Spleen (tissue), 11 donors: ENCODE measurements at regions not wholly inside any gene's neighbourhood (a gene's known extent, or its start where the extent isn't known, plus 50 kb on each side); places are given as distances from the start of the nearest gene placed in this dataset.
"Not testable (repeated sequence)": the region's sequence is repeated elsewhere in the genome, so short reads cannot be mapped to it uniquely, and the experiment has no call there.

Experiments
- DNase-seq: peaks from one replicate; pipeline ENCODE4 v3.0.0-alpha.2; 2020
- H3K27ac ChIP-seq, 8 donors: fragments of 200-600 bp; sonication (generic) in 7 of 8; 1 replicate in 4 of 8; 2 replicates in 4 of 8; pipeline versions ENCODE4 v1.5.0 to v1.8.0; 2016 to 2021; ENCODE audit warnings: inconsistent platforms in 4 of 8, mild to moderate bottlenecking in 4 of 8, moderate library complexity in 1 of 8
- H3K27me3 ChIP-seq, 7 donors: fragments of 200-600 bp; sonication (generic) in 6 of 7; replicated peaks in 1 of 7; 1 replicate in 4 of 7; 2 replicates in 3 of 7; pipeline versions ENCODE4 v1.5.0 to v1.8.0; 2016 to 2021; ENCODE audit warnings: inconsistent platforms in 3 of 7, mild to moderate bottlenecking in 1 of 7
- H3K36me3 ChIP-seq, 6 donors: fragments of 200-600 bp; sonication (generic) in 5 of 6; 1 replicate in 4 of 6; 2 replicates in 2 of 6; pipeline versions ENCODE4 v1.5.0 to v1.8.0; 2016 to 2021; ENCODE audit warnings: inconsistent platforms in 2 of 6
- H3K4me1 ChIP-seq, 6 donors: fragments of 200-600 bp; sonication (generic) in 5 of 6; 1 replicate in 3 of 6; 2 replicates in 3 of 6; pipeline versions ENCODE4 v1.5.0 to v1.8.0; 2016 to 2021; ENCODE audit warnings: inconsistent platforms in 3 of 6
- H3K4me3 ChIP-seq, 8 donors: fragments of 200-600 bp; sonication (generic) in 7 of 8; 1 replicate in 4 of 8; 2 replicates in 4 of 8; pipeline versions ENCODE4 v1.5.0 to v1.8.0; 2016 to 2021; ENCODE audit warnings: inconsistent platforms in 4 of 8, mild to moderate bottlenecking in 4 of 8, moderate library complexity in 2 of 8
- H3K9me3 ChIP-seq, 8 donors: fragments of 200-600 bp; sonication (generic) in 7 of 8; 1 replicate in 4 of 8; 2 replicates in 4 of 8; pipeline versions ENCODE4 v1.5.0 to v1.8.0; 2016 to 2021; ENCODE audit warnings: inconsistent platforms in 4 of 8
- CTCF ChIP-seq, 11 experiments: fragments of 200-600 bp in 7 of 11; fragments of 450-650 bp in 4 of 11; sonication (generic) in 4 of 11; IDR thresholded peaks in 8 of 11; conservative IDR thresholded peaks in 3 of 11; 1 replicate in 7 of 11; 2 replicates in 4 of 11; pipeline versions ENCODE4 v1.4.0 to v1.8.0; 2016 to 2021; ENCODE audit warnings: antibody characterized with exemption in 11 of 11, inconsistent platforms in 4 of 11, mild to moderate bottlenecking in 1 of 11
- POLR2A ChIP-seq, 3 donors: fragments of 450-650 bp; IDR thresholded peaks; one replicate each; pipeline ENCODE4 v1.5.1; 2017; ENCODE audit warnings: antibody characterized with exemption in 3 of 3, mild to moderate bottlenecking in 1 of 3
- POLR2AphosphoS5 ChIP-seq, 3 donors: sonication (generic); formaldehyde crosslinking; IDR thresholded peaks; one replicate each; pipeline ENCODE4 v1.5.1; 2017; ENCODE audit warnings: antibody characterized with exemption in 3 of 3
- WGBS, 5 donors: extraction: QIAGEN DNeasy Blood & Tissue Kit in 3 of 5; methylation state at CpG; one replicate each; pipeline versions ENCODE4 v1.1.5 to v1.1.7; 2013 to 2018; 5-methylcytosine and 5-hydroxymethylcytosine counted together
- intact Hi-C: fragments of 100-400 bp; cut with DNase I; formaldehyde crosslinking; loops from one replicate; pipeline ENCODE4 v1.15.0; 2023; ENCODE audit warnings: low total_unique reads
- donor health status: healthy with polysubstance abuse.
- donor health status: DM: no; HTN: no; CAD: no; lungs with moderate emphysema.
- donor health status: DM: no; HTN: no; CAD: no.
- donor health status: Bipolar disorder and iron deficiency.
- donor health status: healthy.
- donor health status: DM: no; HTN: no; CAD: no.
- donor health status: DM: yes; HTN: yes; CAD: no.

- peak; percentile 53 for DNase-seq
- no peaks in the 10 kb centered on the region for H3K27me3 ChIP-seq
- intact Hi-C loops = no loop called here
- H3K4me3 ChIP-seq = no peak overlapping the region
- peaks cover 0 to 33% (median 12%) of the 10 kb centered on the region in 8 donors for H3K9me3 ChIP-seq
- WGBS, 5 donors = 82 to 94% (median 89%) methylated on average over 3 to 4 of the region's 4 CpGs
- TF ChIP-seq CTCF (IDR thresholded peaks at IDR 0.05 in 8 of 11, conservative IDR thresholded peaks at IDR 0.05 in 3 of 11) (no peak), POLR2AphosphoS5 (IDR thresholded peaks at IDR 0.05) (no peak), POLR2A (IDR thresholded peaks at IDR 0.05) (no peak)
- no peaks in the 10 kb centered on the region for H3K36me3 ChIP-seq
- H3K27ac ChIP-seq = no peak overlapping the region
- no peaks in the 10 kb centered on the region for H3K4me1 ChIP-seq
These were observed 652.5 kb downstream of the GABRG1 start for GRCh38 chr4:45471335-45471734.

DNA sequence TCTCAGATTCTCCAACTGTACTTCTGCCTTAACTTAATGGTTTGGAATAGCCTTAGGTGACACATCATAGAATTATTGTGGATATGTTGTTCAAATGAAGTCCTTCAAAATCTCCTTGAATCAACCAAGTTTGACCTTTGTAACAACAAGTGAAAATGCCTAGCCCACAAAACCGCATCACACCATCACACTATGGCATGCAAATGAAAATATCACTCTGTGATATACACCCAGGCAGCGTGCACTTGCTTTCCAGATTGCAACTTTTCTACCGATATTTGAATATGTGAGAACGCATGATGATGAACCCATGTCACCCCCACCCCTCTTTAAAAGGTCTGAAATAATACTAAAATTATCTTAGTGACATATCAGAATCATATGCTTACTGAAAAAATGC lies 656.7 kb downstream of the GABRG1 start:
- peaks cover 0 to 13% (median 7%) of the 10 kb centered on the region in 8 donors for H3K9me3 ChIP-seq
- intact Hi-C loops = no loop called here
- no peaks in the 10 kb centered on the region for H3K4me1 ChIP-seq
- no peak overlapping the region for H3K27ac ChIP-seq
- H3K36me3 ChIP-seq = no peaks in the 10 kb centered on the region
- no peak for DNase-seq
- WGBS, 5 donors = 86 to 94% (median 89%) methylated on average over 4 of the region's 4 CpGs
- H3K4me3 ChIP-seq = no peak overlapping the region
- TF ChIP-seq CTCF (IDR thresholded peaks at IDR 0.05 in 8 of 11, conservative IDR thresholded peaks at IDR 0.05 in 3 of 11) = no peak
- TF ChIP-seq POLR2A (IDR thresholded peaks at IDR 0.05) = no peak
- no peak for TF ChIP-seq POLR2AphosphoS5 (IDR thresholded peaks at IDR 0.05)
- H3K27me3 ChIP-seq = no peaks in the 10 kb centered on the region

DNA sequence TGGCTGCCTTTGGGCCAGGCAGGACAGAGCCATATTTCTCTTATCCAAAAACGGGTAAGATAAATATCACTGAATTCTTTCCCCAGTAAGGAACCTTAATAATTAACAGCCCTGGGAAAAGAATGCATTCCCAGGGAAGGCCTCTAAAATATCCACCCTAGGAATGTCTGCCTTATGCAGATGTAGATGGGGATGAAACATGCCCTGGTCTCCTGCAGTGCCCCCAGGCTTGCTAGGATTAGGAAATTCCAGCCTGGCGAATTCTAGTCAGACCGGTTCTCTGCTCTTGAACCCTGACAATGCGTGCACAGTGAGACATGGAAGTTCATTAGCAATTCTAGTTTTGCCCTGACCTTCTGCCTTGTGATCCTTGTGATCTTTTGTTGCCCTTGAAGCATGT lies 663.7 kb downstream of the GABRG1 start:
- peaks cover 0 to 21% (median 15%) of the 10 kb centered on the region in 8 donors for H3K9me3 ChIP-seq
- H3K4me1 ChIP-seq, H3K27ac ChIP-seq, DNase-seq, H3K27me3 ChIP-seq, H3K36me3 ChIP-seq, H3K4me3 ChIP-seq, intact Hi-C loops: not testable (repeated sequence)
- 81 to 92% (median 89%) methylated on average over 4 of the region's 4 CpGs for WGBS, 5 donors

- Histone ChIP-seq H3K9me3 (peaks cover 0 to 10% (median 6%) of the 10 kb centered on the region in 8 donors), H3K4me1 (no peaks in the 10 kb centered on the region), H3K27me3 (no peaks in the 10 kb centered on the region), H3K27ac (no peak overlapping the region), H3K4me3 (no peak overlapping the region), H3K36me3 (no peaks in the 10 kb centered on the region)
- intact Hi-C loops = no loop called here
- TF ChIP-seq CTCF (IDR thresholded peaks at IDR 0.05 in 8 of 11, conservative IDR thresholded peaks at IDR 0.05 in 3 of 11) (no peak), POLR2A (IDR thresholded peaks at IDR 0.05) (no peak), POLR2AphosphoS5 (IDR thresholded peaks at IDR 0.05) (no peak)
- no peak for DNase-seq
- WGBS, 5 donors = 51 to 81% (median 68%) methylated on average over 2 of the region's 2 CpGs
These were observed 668.6 kb downstream of the GABRG1 start for GRCh38 chr4:45455217-45455616.

DNA sequence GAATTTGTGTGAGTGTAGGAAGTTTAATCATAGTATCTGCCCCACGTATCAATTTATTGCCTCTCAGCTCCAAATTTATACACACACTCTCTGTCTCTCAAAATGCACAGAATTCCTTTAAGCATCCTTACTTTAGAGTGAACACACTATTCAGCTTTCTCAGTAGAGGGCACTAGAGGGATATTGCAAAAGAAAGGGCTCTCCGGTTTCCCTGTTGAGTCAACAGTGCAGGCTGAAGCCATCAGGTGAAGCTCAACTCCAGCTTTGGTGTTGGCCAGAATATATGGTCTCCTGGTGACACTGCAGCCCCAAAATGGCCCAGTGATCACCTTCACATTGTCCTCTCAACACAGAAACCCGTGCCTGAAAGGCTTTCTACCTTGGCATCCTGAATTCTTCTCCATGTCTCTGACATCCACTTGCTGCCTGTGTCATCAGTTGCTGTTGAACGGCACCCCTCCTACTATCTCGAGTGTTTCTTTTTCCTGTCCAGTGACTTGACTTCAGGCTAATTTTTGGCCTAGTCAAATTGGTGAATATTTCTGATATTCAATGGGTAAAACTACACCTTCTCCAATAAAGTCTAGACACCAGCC lies 670.5 kb downstream of the GABRG1 start:
- WGBS, 5 donors = 30 to 39% (median 36%) methylated on average over 5 of the region's 5 CpGs
- Histone ChIP-seq H3K4me1 (no peaks in the 10 kb centered on the region), H3K9me3 (no peaks in the 10 kb centered on the region), H3K4me3 (no peak overlapping the region), H3K27ac (no peak overlapping the region), H3K36me3 (no peaks in the 10 kb centered on the region), H3K27me3 (no peaks in the 10 kb centered on the region)
- intact Hi-C loops = no loop called here
- no peak for TF ChIP-seq POLR2AphosphoS5 (IDR thresholded peaks at IDR 0.05)
- no peak for TF ChIP-seq POLR2A (IDR thresholded peaks at IDR 0.05)
- peak in 1 of 11 experiments; percentile 16 for TF ChIP-seq CTCF (IDR thresholded peaks at IDR 0.05 in 8 of 11, conservative IDR thresholded peaks at IDR 0.05 in 3 of 11)
- DNase-seq = no peak
